GM21447 (cell line): ENCODE measurements at regions not wholly inside any gene's neighbourhood (a gene's known extent, or its start where the extent isn't known, plus 50 kb on each side); places are given as distances from the start of the nearest gene placed in this dataset.
"Not testable (repeated sequence)": the region's sequence is repeated elsewhere in the genome, so short reads cannot be mapped to it uniquely, and the experiment has no call there.

Source experiments
- ATAC-seq: cut with Tn5 transposase; IDR thresholded peaks from one replicate; pipeline ENCODE4 v1.9.1; 2021; ENCODE audit not compliant: unreplicated experiment

GRCh38 chr1:112093372-112093694 is 103.9 kb upstream of the KCND3 start:
- ATAC-seq = no peak

GRCh38 chr1:112099979-112100378 is 110.5 kb upstream of the KCND3 start:
- ATAC-seq = no peak

GRCh38 chr1:112105557-112105956 is 116.1 kb upstream of the KCND3 start:
- no peak for ATAC-seq

GRCh38 chr1:112110031-112110430 is 120.6 kb upstream of the KCND3 start:
- no peak for ATAC-seq

- ATAC-seq = no peak
These were observed 122.3 kb upstream of the KCND3 start for GRCh38 chr1:112111734-112112133.

- no peak for ATAC-seq
These were observed 125.1 kb upstream of the KCND3 start for GRCh38 chr1:112114540-112114939.

- ATAC-seq = no peak
These were observed 137.1 kb upstream of the KCND3 start for GRCh38 chr1:112126598-112126997.

- ATAC-seq = not testable (repeated sequence)
These were observed 138.1 kb upstream of the KCND3 start for GRCh38 chr1:112127606-112128005.

- no peak for ATAC-seq
These were observed 144.0 kb upstream of the KCND3 start for GRCh38 chr1:112133487-112133886.

GRCh38 chr1:112140743-112141142 is 151.3 kb upstream of the KCND3 start:
- ATAC-seq = no peak

- ATAC-seq = no peak
These were observed 151.8 kb upstream of the KCND3 start for GRCh38 chr1:112141301-112141700.

- no peak for ATAC-seq
These were observed 152.5 kb upstream of the KCND3 start for GRCh38 chr1:112141923-112142322.

GRCh38 chr1:112143871-112144441 is 154.5 kb upstream of the KCND3 start:
- no peak for ATAC-seq

- ATAC-seq = no peak
These were observed 155.4 kb upstream of the KCND3 start for GRCh38 chr1:112144733-112145426.

GRCh38 chr1:112146201-112146715 is 156.8 kb upstream of the KCND3 start:
- no peak for ATAC-seq

GRCh38 chr1:112160214-112160613 is 170.7 kb upstream of the KCND3 start:
- not testable (repeated sequence) for ATAC-seq

- ATAC-seq = no peak
These were observed 175.9 kb upstream of the KCND3 start for GRCh38 chr1:112165375-112165774.

- no peak for ATAC-seq
These were observed 180.0 kb upstream of the KCND3 start for GRCh38 chr1:112169517-112169916.

- ATAC-seq = no peak
These were observed 182.9 kb upstream of the KCND3 start for GRCh38 chr1:112172294-112172882.

- no peak for ATAC-seq
These were observed 187.8 kb upstream of the KCND3 start for GRCh38 chr1:112177314-112177713.

- ATAC-seq = no peak
These were observed 199.1 kb upstream of the KCND3 start for GRCh38 chr1:112188611-112189010.

- ATAC-seq = no peak
These were observed 199.9 kb upstream of the CTTNBP2NL start for GRCh38 chr1:112196008-112196588.
